Smooth muscle cell (in vitro differentiated cells): ENCODE measurements at regions not wholly inside any gene's neighbourhood (a gene's known extent, or its start where the extent isn't known, plus 50 kb on each side); places are given as distances from the start of the nearest gene placed in this dataset.

Experiments used
- DNase-seq: peaks from one replicate; lab custom pipeline; 2025; ENCODE audit not compliant: unreplicated experiment; lab: John Stamatoyannopoulos, UW
- H2AFZ ChIP-seq: fragments of 200-600 bp; sonication (generic); 2 replicates; pipeline ENCODE4 v1.6.0; 2016; ENCODE audit warnings: antibody characterized with exemption, low read depth, mild to moderate bottlenecking
- H3F3A ChIP-seq: fragments of 200-600 bp; sonication (generic); 2 replicates; pipeline ENCODE4 v1.6.0; 2017; ENCODE audit warnings: antibody characterized with exemption, low read depth
- H3K27ac ChIP-seq: fragments of 200-600 bp; sonication (generic); 2 replicates; pipeline ENCODE4 v1.5.1; 2016; ENCODE audit warnings: low read depth, mild to moderate bottlenecking
- H3K27me3 ChIP-seq: fragments of 200-600 bp; sonication (generic); 2 replicates; pipeline ENCODE4 v1.6.1; 2016; ENCODE audit warnings: low read depth, mild to moderate bottlenecking
- H3K36me3 ChIP-seq: fragments of 200-600 bp; sonication (generic); 2 replicates; pipeline ENCODE4 v1.5.1; 2016; ENCODE audit warnings: low read depth
- H3K4me1 ChIP-seq: fragments of 200-600 bp; sonication (generic); 2 replicates; pipeline ENCODE4 v1.5.1; 2016; ENCODE audit warnings: low read depth
- H3K4me2 ChIP-seq: fragments of 200-600 bp; sonication (generic); 2 replicates; pipeline ENCODE4 v1.6.0; 2016; ENCODE audit warnings: mild to moderate bottlenecking
- H3K4me3 ChIP-seq: fragments of 200-600 bp; sonication (generic); 2 replicates; pipeline ENCODE4 v1.5.1; 2016; ENCODE audit warnings: mild to moderate bottlenecking
- H3K79me2 ChIP-seq: fragments of 200-600 bp; sonication (generic); 2 replicates; pipeline ENCODE4 v1.6.0; 2016; ENCODE audit warnings: low read depth, mild to moderate bottlenecking
- H3K9ac ChIP-seq: fragments of 200-600 bp; sonication (generic); 2 replicates; pipeline ENCODE4 v1.6.0; 2016; ENCODE audit warnings: low read depth
- H3K9me3 ChIP-seq: fragments of 200-600 bp; sonication (generic); replicated peaks from 2 replicates; pipeline ENCODE4 v1.5.1; 2016; ENCODE audit warnings: low read depth
- H4K20me1 ChIP-seq: fragments of 200-600 bp; sonication (generic); 2 replicates; pipeline ENCODE4 v1.6.0; 2016; ENCODE audit warnings: low read depth
- WGBS: methylation state at CpG from one replicate; pipeline ENCODE4 v1.1.7; 2016; ENCODE audit warnings: low lambda C conversion rate; 5-methylcytosine and 5-hydroxymethylcytosine counted together
- TF ChIP-seq, protein P1 (sequence below): fragments of 200-600 bp; sonication (generic); IDR thresholded peaks from 2 replicates; pipeline ENCODE4 v1.5.1; 2017; ENCODE audit warnings: borderline replicate concordance, mild to moderate bottlenecking, antibody characterized with exemption; ENCODE audit not compliant: insufficient read depth, poor library complexity, severe bottlenecking

DNA sequence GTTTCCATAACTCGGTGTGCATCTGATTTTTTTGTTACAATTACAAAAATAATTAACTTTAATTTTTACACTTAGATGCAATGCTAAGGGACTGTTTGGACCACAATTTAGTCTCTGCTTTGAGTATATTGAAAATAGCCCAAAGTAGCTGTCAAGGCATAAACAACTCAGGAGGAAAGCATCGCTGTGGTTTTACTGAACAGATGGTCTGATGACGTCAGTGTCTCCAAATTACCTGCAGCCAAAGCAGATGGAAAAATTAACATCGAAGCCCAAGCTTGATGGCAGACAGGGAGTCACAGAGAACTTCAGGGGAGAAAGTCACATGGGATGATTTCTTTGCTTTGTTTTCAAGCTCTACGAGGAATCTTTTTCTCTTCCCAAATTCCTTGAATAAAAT is 83.1 kb upstream of the PLCL2 start:
- H3K4me2 ChIP-seq, result peak overlapping the region; percentile 13

GRCh38 chr3:16802389-16802788 is 82.4 kb upstream of the PLCL2 start:
- TF ChIP-seq, protein P1, sequence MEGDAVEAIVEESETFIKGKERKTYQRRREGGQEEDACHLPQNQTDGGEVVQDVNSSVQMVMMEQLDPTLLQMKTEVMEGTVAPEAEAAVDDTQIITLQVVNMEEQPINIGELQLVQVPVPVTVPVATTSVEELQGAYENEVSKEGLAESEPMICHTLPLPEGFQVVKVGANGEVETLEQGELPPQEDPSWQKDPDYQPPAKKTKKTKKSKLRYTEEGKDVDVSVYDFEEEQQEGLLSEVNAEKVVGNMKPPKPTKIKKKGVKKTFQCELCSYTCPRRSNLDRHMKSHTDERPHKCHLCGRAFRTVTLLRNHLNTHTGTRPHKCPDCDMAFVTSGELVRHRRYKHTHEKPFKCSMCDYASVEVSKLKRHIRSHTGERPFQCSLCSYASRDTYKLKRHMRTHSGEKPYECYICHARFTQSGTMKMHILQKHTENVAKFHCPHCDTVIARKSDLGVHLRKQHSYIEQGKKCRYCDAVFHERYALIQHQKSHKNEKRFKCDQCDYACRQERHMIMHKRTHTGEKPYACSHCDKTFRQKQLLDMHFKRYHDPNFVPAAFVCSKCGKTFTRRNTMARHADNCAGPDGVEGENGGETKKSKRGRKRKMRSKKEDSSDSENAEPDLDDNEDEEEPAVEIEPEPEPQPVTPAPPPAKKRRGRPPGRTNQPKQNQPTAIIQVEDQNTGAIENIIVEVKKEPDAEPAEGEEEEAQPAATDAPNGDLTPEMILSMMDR, result no peak
- no peak overlapping the region for H3K27ac ChIP-seq
- H2AFZ ChIP-seq, result no peak overlapping the region
- WGBS, result 77% methylated on average over 3 of the region's 3 CpGs
- H3K79me2 ChIP-seq, result no peaks in the 10 kb centered on the region
- no peaks in the 10 kb centered on the region for H3F3A ChIP-seq
- no peak overlapping the region for H3K9ac ChIP-seq
- no peaks in the 10 kb centered on the region for H3K36me3 ChIP-seq
- H3K9me3 ChIP-seq, result no peaks in the 10 kb centered on the region
- no peaks in the 10 kb centered on the region for H3K27me3 ChIP-seq
- DNase-seq, result no peak
- no peak overlapping the region for H3K4me3 ChIP-seq
- H3K4me1 ChIP-seq, result peaks cover 3% of the 10 kb centered on the region
- H3K4me2 ChIP-seq, result no peak overlapping the region
- H4K20me1 ChIP-seq, result no peaks in the 10 kb centered on the region

More for the DNA sequence above, 83.1 kb upstream of the PLCL2 start:
- Histone ChIP-seq H3K36me3 (no peaks in the 10 kb centered on the region), H3F3A (no peaks in the 10 kb centered on the region), H4K20me1 (no peaks in the 10 kb centered on the region), H3K9ac (no peak overlapping the region), H2AFZ (no peak overlapping the region), H3K27ac (no peak overlapping the region), H3K27me3 (no peaks in the 10 kb centered on the region), H3K4me1 (peaks cover 3% of the 10 kb centered on the region), H3K4me3 (no peak overlapping the region), H3K9me3 (no peaks in the 10 kb centered on the region), H3K79me2 (no peaks in the 10 kb centered on the region)
- no peak for DNase-seq
- WGBS, result 55% methylated on average over 5 of the region's 5 CpGs
- TF ChIP-seq, protein P1, result no peak

DNA sequence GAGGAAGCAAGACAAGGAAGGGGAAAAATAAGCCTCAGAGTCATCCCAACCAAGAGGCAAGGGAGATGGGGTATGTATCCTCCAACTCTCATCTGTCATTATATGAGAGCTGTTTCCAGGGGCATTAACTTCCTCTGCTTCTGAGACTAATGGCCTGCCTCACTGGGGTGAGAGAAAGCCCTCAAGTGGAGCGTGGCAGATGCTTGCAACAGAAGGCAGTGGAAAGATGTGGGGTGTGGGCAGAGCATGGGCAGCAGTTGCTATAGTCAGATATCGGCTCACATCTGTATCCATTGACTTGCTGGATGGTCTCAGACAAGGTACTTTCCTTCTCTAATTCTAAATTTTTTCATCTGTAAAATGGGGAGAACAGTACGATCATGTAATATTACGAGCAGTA is 81.7 kb upstream of the PLCL2 start:
- H3K9me3 ChIP-seq, result no peaks in the 10 kb centered on the region
- H3K4me2 ChIP-seq, result no peak overlapping the region
- no peaks in the 10 kb centered on the region for H3K36me3 ChIP-seq
- TF ChIP-seq, protein P1, result no peak
- H3K27ac ChIP-seq, result no peak overlapping the region
- H2AFZ ChIP-seq, result no peak overlapping the region
- peaks cover 3% of the 10 kb centered on the region for H3K4me1 ChIP-seq
- H4K20me1 ChIP-seq, result no peaks in the 10 kb centered on the region
- DNase-seq, result no peak
- WGBS, result 96% methylated on average over 4 of the region's 4 CpGs
- H3K9ac ChIP-seq, result no peak overlapping the region
- no peaks in the 10 kb centered on the region for H3F3A ChIP-seq
- no peak overlapping the region for H3K4me3 ChIP-seq
- H3K79me2 ChIP-seq, result no peaks in the 10 kb centered on the region
- H3K27me3 ChIP-seq, result no peaks in the 10 kb centered on the region

- peak overlapping the region; percentile 50 for H3K27ac ChIP-seq
- peak overlapping the region; percentile 48 for H2AFZ ChIP-seq
- no peaks in the 10 kb centered on the region for H3K9me3 ChIP-seq
- no peak overlapping the region for H3K4me3 ChIP-seq
- no peaks in the 10 kb centered on the region for H3K4me1 ChIP-seq
- H3K36me3 ChIP-seq, result no peaks in the 10 kb centered on the region
- no peaks in the 10 kb centered on the region for H3K27me3 ChIP-seq
- no peaks in the 10 kb centered on the region for H3K79me2 ChIP-seq
- WGBS, result 40% methylated on average over 6 of the region's 6 CpGs
- H4K20me1 ChIP-seq, result no peaks in the 10 kb centered on the region
- H3F3A ChIP-seq, result no peaks in the 10 kb centered on the region
- H3K9ac ChIP-seq, result no peak overlapping the region
- peak overlapping the region; percentile 40 for H3K4me2 ChIP-seq
- TF ChIP-seq, protein P1, result no peak
- no peak for DNase-seq
Observed at GRCh38 chr3:16807391-16807790, 77.4 kb upstream of the PLCL2 start.
